CD4-positive, CD25-positive, alpha-beta regulatory T cell (primary cell): ENCODE measurements at regions not wholly inside any gene's neighbourhood (a gene's known extent, or its start where the extent isn't known, plus 50 kb on each side); places are given as distances from the start of the nearest gene placed in this dataset.
"Not testable (repeated sequence)": the region's sequence is repeated elsewhere in the genome, so short reads cannot be mapped to it uniquely, and the experiment has no call there.

ENCODE experiments used
- ATAC-seq, 2 donors: fragments of 150-1000 bp; cut with Tn5 transposase; one replicate each; pipeline ENCODE4 v1.10.0; 2021; ENCODE audit warnings: low read depth in 2 of 2, moderate number of reproducible peaks in 2 of 2, moderate library complexity in 1 of 2
- DNase-seq, 3 donors: peaks; one replicate each; pipeline versions ENCODE4 v3.0.0 to v3.0.0-alpha.2; 2012 to 2022; ENCODE audit warnings: mixed read lengths in 1 of 3
- H3K27ac ChIP-seq: one replicate; pipeline ENCODE4 v1.7.0; 2013; ENCODE audit warnings: mild to moderate bottlenecking, low read length; ENCODE audit not compliant: insufficient read depth, poor library complexity, severe bottlenecking
- H3K27me3 ChIP-seq: one replicate; pipeline ENCODE4 v1.7.0; 2013; ENCODE audit warnings: low read length; ENCODE audit not compliant: control insufficient read depth, insufficient read depth
- H3K36me3 ChIP-seq: one replicate; pipeline ENCODE4 v1.7.0; 2013; ENCODE audit warnings: mild to moderate bottlenecking, low read length, moderate library complexity; ENCODE audit not compliant: control insufficient read depth, insufficient read depth
- H3K4me1 ChIP-seq: 2 replicates; pipeline ENCODE4 v1.7.0; 2013; ENCODE audit warnings: mild to moderate bottlenecking, low read length; ENCODE audit not compliant: insufficient read depth, control insufficient read depth, poor library complexity, severe bottlenecking
- H3K4me3 ChIP-seq: one replicate; pipeline ENCODE4 v1.7.0; 2013; ENCODE audit warnings: low read depth, mild to moderate bottlenecking, low read length, moderate library complexity
- H3K9me3 ChIP-seq, 2 experiments: 1 replicate in 1 of 2; 2 replicates in 1 of 2; pipeline ENCODE4 v1.7.0; 2013; ENCODE audit warnings: low read length in 2 of 2, mild to moderate bottlenecking in 1 of 2, moderate library complexity in 1 of 2; ENCODE audit not compliant: control insufficient read depth in 2 of 2
- H3K27ac Mint-ChIP-seq, 3 donors: one replicate each; pipeline ENCODE4 v1.8.0; 2020 to 2022; ENCODE audit warnings: mild to moderate bottlenecking in 3 of 3, mixed read lengths in 3 of 3, moderate library complexity in 2 of 3
- H3K27me3 Mint-ChIP-seq: one replicate; pipeline ENCODE4 v1.8.0; 2022; ENCODE audit warnings: mild to moderate bottlenecking, mixed read lengths
- H3K36me3 Mint-ChIP-seq: one replicate; pipeline ENCODE4 v1.8.0; 2020; ENCODE audit warnings: mixed read lengths
- H3K4me1 Mint-ChIP-seq, 4 donors: one replicate each; pipeline ENCODE4 v1.8.0; 2020 to 2022; ENCODE audit warnings: mixed read lengths in 4 of 4, mild to moderate bottlenecking in 1 of 4
- H3K4me3 Mint-ChIP-seq, 4 donors: one replicate each; pipeline ENCODE4 v1.8.0; 2020 to 2022; ENCODE audit warnings: mild to moderate bottlenecking in 4 of 4, mixed read lengths in 4 of 4, moderate library complexity in 3 of 4
- H3K9me3 Mint-ChIP-seq, 7 donors: one replicate each; pipeline ENCODE4 v1.8.0; 2020 to 2022; ENCODE audit warnings: mixed read lengths in 7 of 7, mild to moderate bottlenecking in 3 of 7, moderate library complexity in 2 of 7

DNA sequence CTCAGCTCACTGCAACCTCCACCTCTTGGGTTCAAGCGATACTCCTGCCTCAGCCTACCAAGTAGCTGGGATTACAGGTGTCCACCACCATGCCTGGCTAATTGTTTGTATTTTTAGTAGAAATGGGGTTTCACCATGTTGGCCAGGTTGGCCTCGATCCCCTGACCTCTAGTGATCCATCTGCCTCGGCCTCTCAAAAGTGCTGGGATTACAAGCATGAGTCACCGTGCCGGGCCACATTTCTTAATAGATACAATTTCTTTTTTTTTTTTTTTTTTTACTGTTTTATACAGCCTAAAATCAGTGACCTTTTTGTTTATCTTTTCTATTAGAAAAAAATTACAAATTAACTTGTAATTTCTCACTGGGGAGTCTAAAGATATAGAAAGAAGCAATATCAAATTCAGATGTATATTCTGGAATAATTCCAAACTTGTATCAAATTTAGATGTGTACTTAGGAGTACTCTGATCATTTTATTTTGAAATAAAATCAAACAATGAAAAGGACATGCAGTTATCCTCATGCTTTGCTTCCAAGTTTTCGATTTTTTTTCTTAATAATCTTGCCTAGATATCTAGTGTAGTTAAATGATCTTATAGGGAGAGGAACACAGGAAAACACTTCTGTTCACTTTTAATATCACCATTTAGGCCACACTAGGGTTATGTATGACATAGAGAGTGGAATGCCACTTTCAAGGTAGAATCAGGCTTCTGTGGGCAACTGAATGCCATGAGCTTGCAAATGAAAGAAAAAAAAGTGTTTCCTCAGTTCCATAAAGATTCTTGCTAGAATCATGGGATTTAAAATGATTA is 1089.3 kb downstream of the SUCLG1 start:
- ATAC-seq, result no peak
- H3K27me3 Mint-ChIP-seq, result no peaks in the 10 kb centered on the region
- no peak for DNase-seq

DNA sequence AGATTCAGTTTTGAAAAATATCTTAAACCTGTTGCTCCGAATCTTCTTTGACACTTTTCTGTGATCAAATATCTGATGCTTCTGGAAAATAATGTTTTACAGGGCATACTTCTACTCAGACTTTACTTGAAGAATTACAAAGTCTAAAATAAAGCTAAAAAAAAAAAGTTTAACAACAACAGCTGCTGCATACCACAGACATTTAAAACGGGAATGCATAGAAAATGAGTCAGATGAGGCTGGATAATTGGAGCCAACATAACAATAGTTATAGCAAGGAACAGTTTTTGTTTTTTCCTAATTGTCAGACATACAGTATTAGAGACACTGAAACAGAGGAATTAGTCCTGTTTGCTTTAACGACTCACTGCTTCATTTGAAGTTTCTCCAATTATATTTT is 1090.2 kb downstream of the SUCLG1 start:
- Histone ChIP-seq H3K9me3 (no peaks in the 10 kb centered on the region), H3K27ac (no peak overlapping the region), H3K4me3 (no peak overlapping the region), H3K36me3 (no peaks in the 10 kb centered on the region), H3K27me3 (no peaks in the 10 kb centered on the region), H3K4me1 (no peaks in the 10 kb centered on the region)
- peaks cover 0 to 13% (median 2%) of the 10 kb centered on the region in 7 donors for H3K9me3 Mint-ChIP-seq
- no peak overlapping the region for H3K4me3 Mint-ChIP-seq
- H3K27ac Mint-ChIP-seq, result no peak overlapping the region
- ATAC-seq (no peak), DNase-seq (no peak)
- no peaks in the 10 kb centered on the region for H3K4me1 Mint-ChIP-seq
- no peaks in the 10 kb centered on the region for H3K27me3 Mint-ChIP-seq
- no peaks in the 10 kb centered on the region for H3K36me3 Mint-ChIP-seq

More for the DNA sequence above, 1089.3 kb downstream of the SUCLG1 start:
- Mint-ChIP-seq H3K27ac (no peak overlapping the region), H3K9me3 (peaks cover 0 to 13% (median 2%) of the 10 kb centered on the region in 7 donors), H3K36me3 (no peaks in the 10 kb centered on the region), H3K4me3 (no peak overlapping the region), H3K4me1 (no peaks in the 10 kb centered on the region)
- H3K27me3 ChIP-seq, result no peaks in the 10 kb centered on the region
- no peak overlapping the region for H3K27ac ChIP-seq
- H3K4me3 ChIP-seq, result no peak overlapping the region
- H3K36me3 ChIP-seq, result no peaks in the 10 kb centered on the region
- no peaks in the 10 kb centered on the region for H3K9me3 ChIP-seq
- H3K4me1 ChIP-seq, result no peaks in the 10 kb centered on the region

- Mint-ChIP-seq H3K27ac (no peak overlapping the region), H3K27me3 (no peaks in the 10 kb centered on the region), H3K4me1 (no peaks in the 10 kb centered on the region), H3K36me3 (no peaks in the 10 kb centered on the region), H3K4me3 (no peak overlapping the region), H3K9me3 (peaks cover 0 to 11% (median 1%) of the 10 kb centered on the region in 7 donors)
- Histone ChIP-seq H3K4me1 (no peaks in the 10 kb centered on the region), H3K9me3 (no peaks in the 10 kb centered on the region), H3K27ac (no peak overlapping the region), H3K36me3 (no peaks in the 10 kb centered on the region), H3K4me3 (no peak overlapping the region), H3K27me3 (no peaks in the 10 kb centered on the region)
- DNase-seq (no peak), ATAC-seq (no peak)
Observed at GRCh38 chr2:83368461-83368860, 1090.6 kb downstream of the SUCLG1 start.

- Mint-ChIP-seq H3K4me1 (no peaks in the 10 kb centered on the region), H3K36me3 (no peaks in the 10 kb centered on the region), H3K27me3 (no peaks in the 10 kb centered on the region), H3K27ac (no peak overlapping the region), H3K9me3 (peaks cover 1 to 12% (median 3%) of the 10 kb centered on the region in 7 donors), H3K4me3 (no peak overlapping the region)
- H3K4me1 ChIP-seq, result no peaks in the 10 kb centered on the region
- no peak overlapping the region for H3K4me3 ChIP-seq
- no peaks in the 10 kb centered on the region for H3K36me3 ChIP-seq
- no peak for DNase-seq
- H3K9me3 ChIP-seq, result no peaks in the 10 kb centered on the region
- no peak for ATAC-seq
- H3K27me3 ChIP-seq, result no peaks in the 10 kb centered on the region
- no peak overlapping the region for H3K27ac ChIP-seq
Observed at GRCh38 chr2:83365476-83365875, 1093.6 kb downstream of the SUCLG1 start.

GRCh38 chr2:83364264-83364663 is 1094.8 kb downstream of the SUCLG1 start:
- Histone ChIP-seq H3K27me3 (no peaks in the 10 kb centered on the region), H3K4me1 (no peaks in the 10 kb centered on the region), H3K4me3 (no peak overlapping the region), H3K36me3 (no peaks in the 10 kb centered on the region), H3K27ac (no peak overlapping the region), H3K9me3 (no peaks in the 10 kb centered on the region)
- Mint-ChIP-seq H3K27ac (no peak overlapping the region), H3K36me3 (no peaks in the 10 kb centered on the region), H3K4me1 (no peaks in the 10 kb centered on the region), H3K9me3 (peaks cover 1 to 12% (median 3%) of the 10 kb centered on the region in 7 donors), H3K27me3 (no peaks in the 10 kb centered on the region), H3K4me3 (no peak overlapping the region)
- DNase-seq, result no peak
- no peak for ATAC-seq

GRCh38 chr2:83363138-83363537 is 1095.9 kb downstream of the SUCLG1 start:
- not testable (repeated sequence) for H3K27me3 Mint-ChIP-seq, ATAC-seq, H3K27ac ChIP-seq, H3K4me3 ChIP-seq, H3K36me3 Mint-ChIP-seq, H3K4me3 Mint-ChIP-seq, H3K4me1 ChIP-seq, H3K9me3 ChIP-seq, H3K36me3 ChIP-seq, H3K4me1 Mint-ChIP-seq, DNase-seq, H3K27ac Mint-ChIP-seq, H3K27me3 ChIP-seq
- peaks cover 1 to 12% (median 3%) of the 10 kb centered on the region in 7 donors for H3K9me3 Mint-ChIP-seq

- Histone ChIP-seq H3K27me3 (no peaks in the 10 kb centered on the region), H3K4me1 (no peaks in the 10 kb centered on the region), H3K9me3 (no peaks in the 10 kb centered on the region), H3K4me3 (no peak overlapping the region), H3K36me3 (no peaks in the 10 kb centered on the region), H3K27ac (no peak overlapping the region)
- H3K27ac Mint-ChIP-seq, result no peak overlapping the region
- peaks cover 3 to 10% (median 3%) of the 10 kb centered on the region in 7 donors for H3K9me3 Mint-ChIP-seq
- H3K4me3 Mint-ChIP-seq, result no peak overlapping the region
- no peak for ATAC-seq
- no peak for DNase-seq
- no peaks in the 10 kb centered on the region for H3K27me3 Mint-ChIP-seq
- H3K4me1 Mint-ChIP-seq, result no peaks in the 10 kb centered on the region
- H3K36me3 Mint-ChIP-seq, result no peaks in the 10 kb centered on the region
Observed at GRCh38 chr2:83359336-83359735, 1099.7 kb downstream of the SUCLG1 start.

GRCh38 chr2:83342860-83343329 is 1116.2 kb downstream of the SUCLG1 start:
- H3K27ac ChIP-seq, result no peak overlapping the region
- peak in 1 of 2 donors; percentile 43 for ATAC-seq
- DNase-seq, result peak in 2 of 3 donors; percentile 22 to 31
- Mint-ChIP-seq H3K4me1 (peaks cover 0 to 6% (median 0%) of the 10 kb centered on the region in 4 donors), H3K9me3 (peaks cover 0 to 25% (median 10%) of the 10 kb centered on the region in 7 donors), H3K27ac (no peak overlapping the region), H3K4me3 (no peak overlapping the region), H3K36me3 (no peaks in the 10 kb centered on the region), H3K27me3 (no peaks in the 10 kb centered on the region)
- no peaks in the 10 kb centered on the region for H3K36me3 ChIP-seq
- no peak overlapping the region for H3K4me3 ChIP-seq
- H3K27me3 ChIP-seq, result no peaks in the 10 kb centered on the region
- no peaks in the 10 kb centered on the region for H3K4me1 ChIP-seq
- H3K9me3 ChIP-seq, result no peaks in the 10 kb centered on the region
